ENCODE measurements at regions not wholly inside any gene's neighbourhood (a gene's known extent, or its start where the extent isn't known, plus 50 kb on each side); places are given as distances from the start of the nearest gene placed in this dataset.

DNA sequence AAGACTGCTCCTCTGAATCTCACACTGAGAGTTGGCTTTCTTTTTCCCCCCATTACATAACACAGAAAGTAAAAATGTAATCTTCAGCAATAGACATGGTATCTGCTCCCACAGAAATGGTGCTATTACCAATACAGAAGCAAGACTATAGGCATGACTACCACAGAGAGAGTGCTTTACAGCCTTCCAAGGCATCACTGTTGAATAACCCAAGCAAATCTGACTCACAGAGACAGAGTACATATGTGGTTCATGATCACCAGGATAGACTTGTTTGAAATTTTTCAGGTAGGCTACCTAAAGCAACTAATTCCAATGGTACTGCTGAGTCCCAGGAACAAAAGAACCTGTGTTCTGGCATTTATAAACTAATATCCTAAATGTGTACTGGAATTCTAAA lies 1373.4 kb upstream of the C9orf72 start:
- TF ChIP-seq, protein P1, sequence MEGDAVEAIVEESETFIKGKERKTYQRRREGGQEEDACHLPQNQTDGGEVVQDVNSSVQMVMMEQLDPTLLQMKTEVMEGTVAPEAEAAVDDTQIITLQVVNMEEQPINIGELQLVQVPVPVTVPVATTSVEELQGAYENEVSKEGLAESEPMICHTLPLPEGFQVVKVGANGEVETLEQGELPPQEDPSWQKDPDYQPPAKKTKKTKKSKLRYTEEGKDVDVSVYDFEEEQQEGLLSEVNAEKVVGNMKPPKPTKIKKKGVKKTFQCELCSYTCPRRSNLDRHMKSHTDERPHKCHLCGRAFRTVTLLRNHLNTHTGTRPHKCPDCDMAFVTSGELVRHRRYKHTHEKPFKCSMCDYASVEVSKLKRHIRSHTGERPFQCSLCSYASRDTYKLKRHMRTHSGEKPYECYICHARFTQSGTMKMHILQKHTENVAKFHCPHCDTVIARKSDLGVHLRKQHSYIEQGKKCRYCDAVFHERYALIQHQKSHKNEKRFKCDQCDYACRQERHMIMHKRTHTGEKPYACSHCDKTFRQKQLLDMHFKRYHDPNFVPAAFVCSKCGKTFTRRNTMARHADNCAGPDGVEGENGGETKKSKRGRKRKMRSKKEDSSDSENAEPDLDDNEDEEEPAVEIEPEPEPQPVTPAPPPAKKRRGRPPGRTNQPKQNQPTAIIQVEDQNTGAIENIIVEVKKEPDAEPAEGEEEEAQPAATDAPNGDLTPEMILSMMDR (IDR thresholded peaks at IDR 0.05): no peak
- TF ChIP-seq POLR2A (IDR thresholded peaks at IDR 0.05): no peak

All from ovary (tissue), 3 donors.